Bronchial epithelial cell (primary cell): ENCODE measurements at regions not wholly inside any gene's neighbourhood (a gene's known extent, or its start where the extent isn't known, plus 50 kb on each side); places are given as distances from the start of the nearest gene placed in this dataset.
"Not testable (repeated sequence)": the region's sequence is repeated elsewhere in the genome, so short reads cannot be mapped to it uniquely, and the experiment has no call there.

Source experiments
- DNase-seq: peaks from one replicate; pipeline ENCODE4 v3.0.0-alpha.2; 2010; ENCODE audit warnings: low read depth
- FAIRE-seq: peaks from 2 replicates; lab custom pipeline; 2011; peaks lifted over from hg19 to GRCh38; lab: Jason Lieb, UNC
- H3K27me3 ChIP-seq: 2 replicates; pipeline ENCODE4 v1.5.1; 2011; ENCODE audit warnings: low read length; ENCODE audit not compliant: control insufficient read depth, insufficient read depth
- H3K36me3 ChIP-seq: 2 replicates; pipeline ENCODE4 v1.5.1; 2011; ENCODE audit warnings: low read length; ENCODE audit not compliant: control insufficient read depth, insufficient read depth
- H3K4me3 ChIP-seq: 2 replicates; pipeline ENCODE4 v1.5.1; 2011; ENCODE audit warnings: mild to moderate bottlenecking, low read depth, low read length, control low read depth
- CTCF ChIP-seq: IDR thresholded peaks from 2 replicates; pipeline ENCODE4 v1.5.1; 2011; ENCODE audit warnings: mild to moderate bottlenecking, moderate library complexity, low read length, control low read depth, inconsistent platforms; ENCODE audit not compliant: insufficient read depth, severe bottlenecking

GRCh38 chr2:53315149-53315548, 452.5 kb upstream of the CHAC2 start:
- no peak for FAIRE-seq
- peak; percentile 27 for DNase-seq
- TF ChIP-seq CTCF: no peak
- Histone ChIP-seq H3K4me3 (no peak overlapping the region), H3K36me3 (no peaks in the 10 kb centered on the region), H3K27me3 (no peaks in the 10 kb centered on the region)

- Histone ChIP-seq H3K27me3 (no peaks in the 10 kb centered on the region), H3K4me3 (no peak overlapping the region), H3K36me3 (no peaks in the 10 kb centered on the region)
- DNase-seq (no peak), FAIRE-seq (no peak)
- no peak for TF ChIP-seq CTCF
Measured at GRCh38 chr2:53314718-53315117, 452.9 kb upstream of the CHAC2 start.

- H3K4me3 ChIP-seq, H3K36me3 ChIP-seq, FAIRE-seq, H3K27me3 ChIP-seq: not testable (repeated sequence)
- DNase-seq: peak; percentile 83
Measured at GRCh38 chr2:53313644-53314043, 454.0 kb upstream of the CHAC2 start.

- H3K27me3 ChIP-seq: no peaks in the 10 kb centered on the region
- H3K36me3 ChIP-seq: no peaks in the 10 kb centered on the region
- no peak overlapping the region for H3K4me3 ChIP-seq
- FAIRE-seq (no peak), DNase-seq (no peak)
- no peak for TF ChIP-seq CTCF
Measured at GRCh38 chr2:53312721-53313120, 454.9 kb upstream of the CHAC2 start.

GRCh38 chr2:53312181-53312580, 455.4 kb upstream of the CHAC2 start:
- Histone ChIP-seq H3K27me3 (no peaks in the 10 kb centered on the region), H3K4me3 (no peak overlapping the region), H3K36me3 (no peaks in the 10 kb centered on the region)
- TF ChIP-seq CTCF: no peak
- DNase-seq (no peak), FAIRE-seq (no peak)

GRCh38 chr2:53303012-53303578, 464.5 kb upstream of the CHAC2 start:
- Histone ChIP-seq H3K4me3 (no peak overlapping the region), H3K36me3 (no peaks in the 10 kb centered on the region), H3K27me3 (no peaks in the 10 kb centered on the region)
- TF ChIP-seq CTCF: no peak
- DNase-seq (no peak), FAIRE-seq (no peak)
